A549 (cell line): ENCODE measurements at regions not wholly inside any gene's neighbourhood (a gene's known extent, or its start where the extent isn't known, plus 50 kb on each side); places are given as distances from the start of the nearest gene placed in this dataset.

ENCODE experiments used
- ATAC-seq, 2 experiments: fragments of 200-7000 bp in 1 of 2; fragments of >200 bp in 1 of 2; cut with Nextera tagmentation in 1 of 2; cut with Tn5 transposase in 1 of 2; 3 replicates each; pipeline versions ENCODE4 v1.8.0 to v1.9.1; 2018 to 2020; ENCODE audit warnings: mild to moderate bottlenecking in 1 of 2, moderate library complexity in 1 of 2
- CTCF ChIA-PET: fragments of 300-600 bp; sonication (Branson Sonifier 250); formaldehyde crosslinking; extraction: SDS; loops from one replicate; lab custom pipeline; 2021; ENCODE audit warnings: antibody characterized with exemption, inconsistent platforms; lab: Yijun Ruan, JAX
- POLR2A ChIA-PET: fragments of 350-600 bp; formaldehyde crosslinking; extraction: SDS; loops from one replicate; lab custom pipeline; 2021; ENCODE audit warnings: antibody characterized with exemption, inconsistent platforms; lab: Yijun Ruan, JAX
- DNase-seq, 2 experiments: peaks; one replicate each; pipeline versions ENCODE4 v3.0.0 to v3.0.0-alpha.2; 2011 to 2016; ENCODE audit warnings: low read depth in 1 of 2, low spot score in 1 of 2
- FAIRE-seq: peaks from 2 replicates; lab custom pipeline; 2011; peaks lifted over from hg19 to GRCh38; lab: Jason Lieb, UNC
- H3K27ac ChIP-seq, 2 experiments: fragments of >200 bp; sonication (Bioruptor Twin); formaldehyde crosslinking; 3 replicates each; pipeline ENCODE4 v1.5.1; 2016 to 2017
- H3K4me1 ChIP-seq: fragments of >200 bp; sonication (Bioruptor Twin); formaldehyde crosslinking; 3 replicates; pipeline ENCODE4 v1.6.1; 2016
- H3K4me2 ChIP-seq: fragments of >200 bp; sonication (Bioruptor Twin); formaldehyde crosslinking; 3 replicates; pipeline ENCODE4 v1.6.1; 2016
- H3K4me3 ChIP-seq: fragments of >200 bp; sonication (Bioruptor Twin); formaldehyde crosslinking; 3 replicates; pipeline ENCODE4 v1.5.1; 2016
- H3K9me3 ChIP-seq: fragments of >200 bp; sonication (Bioruptor Twin); formaldehyde crosslinking; 3 replicates; pipeline ENCODE4 v1.6.1; 2016
- EHF ChIP-seq: fragments of 250-450 bp; sonication (Bioruptor Pico); IDR thresholded peaks from 2 replicates; pipeline ENCODE4 v1.5.0; 2020; ENCODE audit warnings: mild to moderate bottlenecking
- EP300 ChIP-seq, 2 experiments: fragments of >200 bp; sonication (Bioruptor Twin); formaldehyde crosslinking; IDR thresholded peaks; 2 replicates in 1 of 2; 3 replicates in 1 of 2; pipeline ENCODE4 v1.6.1; 2016 to 2017
- ESRRA ChIP-seq: fragments of 150-350 bp; IDR thresholded peaks from 2 replicates; pipeline ENCODE4 v1.6.1; 2014; ENCODE audit warnings: mild to moderate bottlenecking, low read length, borderline replicate concordance
- FOSB ChIP-seq: fragments of 250-450 bp; sonication (Bioruptor Pico); IDR thresholded peaks from 2 replicates; pipeline ENCODE4 v1.5.0; 2020; ENCODE audit warnings: mild to moderate bottlenecking, moderate library complexity
- FOXS1 ChIP-seq: fragments of 250-450 bp; sonication (Bioruptor Pico); IDR thresholded peaks from 2 replicates; pipeline ENCODE4 v1.5.0; 2020; ENCODE audit warnings: mild to moderate bottlenecking, moderate library complexity
- GATA3 ChIP-seq: IDR thresholded peaks from 2 replicates; pipeline ENCODE4 v1.6.1; 2012; ENCODE audit warnings: borderline replicate concordance
- HOXA7 ChIP-seq: fragments of 250-450 bp; sonication (Bioruptor Pico); IDR thresholded peaks from 2 replicates; pipeline ENCODE4 v1.5.0; 2020; ENCODE audit warnings: mild to moderate bottlenecking, moderate library complexity
- JUN ChIP-seq, 2 experiments: fragments of >200 bp; sonication (Bioruptor Twin); formaldehyde crosslinking; IDR thresholded peaks; 2 replicates in 1 of 2; 3 replicates in 1 of 2; pipeline ENCODE4 v1.6.1; 2016 to 2017
- KDM1A ChIP-seq: fragments of 200-600 bp; sonication (generic); IDR thresholded peaks from 2 replicates; pipeline ENCODE4 v1.6.1; 2016; ENCODE audit warnings: low read depth, mild to moderate bottlenecking
- MAZ ChIP-seq: fragments of 150-350 bp; IDR thresholded peaks from 2 replicates; pipeline ENCODE4 v1.6.1; 2014; ENCODE audit warnings: antibody characterized with exemption, low read depth, low read length, borderline replicate concordance
- NFE2L2 ChIP-seq: fragments of 150-350 bp; conservative IDR thresholded peaks from 2 replicates; pipeline ENCODE4 v1.6.1; 2014; ENCODE audit warnings: low read length
- NPAS2 ChIP-seq: fragments of 250-450 bp; sonication (Bioruptor Pico); IDR thresholded peaks from 2 replicates; pipeline ENCODE4 v1.8.0; 2022; ENCODE audit warnings: mild to moderate bottlenecking, moderate library complexity, borderline replicate concordance
- NR3C1 ChIP-seq: fragments of >200 bp; sonication (Bioruptor Twin); formaldehyde crosslinking; IDR thresholded peaks from 3 replicates; pipeline ENCODE4 v1.6.1; 2017
- POLR2A ChIP-seq: IDR thresholded peaks from 2 replicates; pipeline ENCODE4 v1.6.1; 2012; ENCODE audit warnings: mild to moderate bottlenecking, low read length
- POLR2AphosphoS2 ChIP-seq: conservative IDR thresholded peaks from 2 replicates; pipeline ENCODE4 v1.6.1; 2012; ENCODE audit warnings: low read length, improper control_type of control experiment, inconsistent platforms
- RAD21 ChIP-seq, 2 experiments: fragments of >200 bp in 1 of 2; sonication (Bioruptor Twin) in 1 of 2; formaldehyde crosslinking in 1 of 2; IDR thresholded peaks in 1 of 2; conservative IDR thresholded peaks in 1 of 2; 2 replicates in 1 of 2; 3 replicates in 1 of 2; pipeline ENCODE4 v1.6.1; 2012 to 2018; ENCODE audit warnings: inconsistent platforms in 1 of 2
- TFCP2L1 ChIP-seq: fragments of 250-450 bp; sonication (Bioruptor Pico); IDR thresholded peaks from 2 replicates; pipeline ENCODE4 v1.5.0; 2021; ENCODE audit warnings: mild to moderate bottlenecking
- WGBS: methylation state at CpG from one replicate; pipeline ENCODE4 v1.1.6; 2017; ENCODE audit errors: missing lambda C conversion rate; 5-methylcytosine and 5-hydroxymethylcytosine counted together
- TF ChIP-seq, protein P1 (sequence below): IDR thresholded peaks from 2 replicates; pipeline ENCODE4 v1.6.1; 2012
- TF ChIP-seq, protein P2 (sequence below): fragments of 200-600 bp; sonication (generic); IDR thresholded peaks from 2 replicates; pipeline ENCODE4 v1.6.1; 2016; ENCODE audit warnings: antibody characterized with exemption, mild to moderate bottlenecking, moderate library complexity
- TF ChIP-seq, protein P3 (sequence below): fragments of 450-650 bp; IDR thresholded peaks from 2 replicates; pipeline ENCODE4 v1.6.1; 2014; ENCODE audit warnings: antibody characterized with exemption

DNA sequence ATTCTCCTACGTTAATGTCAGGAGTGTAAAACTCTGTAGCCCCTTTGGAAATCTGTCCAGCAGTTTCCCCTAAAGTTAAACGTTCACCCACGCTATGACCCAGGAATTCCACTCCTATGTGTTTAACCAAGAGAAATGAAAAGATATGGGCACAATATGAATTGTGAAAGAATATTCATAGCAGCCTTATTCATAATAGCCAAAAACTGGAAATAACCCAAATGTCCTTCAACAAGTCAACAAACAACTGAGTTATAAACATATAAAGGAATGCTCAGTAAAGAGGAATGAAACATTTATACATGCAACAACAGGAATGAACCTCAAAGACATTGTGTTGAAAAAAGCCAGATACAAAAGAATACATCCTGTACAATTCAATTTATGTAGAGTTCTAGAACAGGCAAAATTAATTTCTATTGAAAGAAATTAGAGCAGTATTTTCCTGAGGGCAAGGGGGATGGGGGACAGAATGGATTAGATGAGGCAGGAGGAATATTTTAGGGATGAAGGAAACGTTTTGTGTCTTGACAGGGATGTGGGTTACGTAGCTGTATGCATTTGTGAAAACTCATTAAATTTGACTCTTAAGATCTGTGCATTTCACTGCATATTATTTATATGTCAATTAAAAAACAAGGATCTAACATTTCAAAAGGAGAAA is 286.7 kb upstream of the CDH5 start:
- Histone ChIP-seq H3K4me1 (peaks cover 6% of the 10 kb centered on the region; the same call in 2 of the 3 replicates), H3K4me3 (no peak overlapping the region), H3K4me2 (no peak overlapping the region), H3K27ac (no peak overlapping the region), H3K9me3 (no peaks in the 10 kb centered on the region)
- CTCF ChIA-PET, result no interaction called here
- WGBS, result 16% methylated on average over 5 of the region's 5 CpGs
- ATAC-seq, result no peak
- no peak for FAIRE-seq
- POLR2A ChIA-PET, result no interaction called here
- TF ChIP-seq TFCP2L1 (CRISPR knock-in tag) (no peak), ESRRA (no peak), KDM1A (no peak), POLR2AphosphoS2 (no peak)
- TF ChIP-seq, protein P1, sequence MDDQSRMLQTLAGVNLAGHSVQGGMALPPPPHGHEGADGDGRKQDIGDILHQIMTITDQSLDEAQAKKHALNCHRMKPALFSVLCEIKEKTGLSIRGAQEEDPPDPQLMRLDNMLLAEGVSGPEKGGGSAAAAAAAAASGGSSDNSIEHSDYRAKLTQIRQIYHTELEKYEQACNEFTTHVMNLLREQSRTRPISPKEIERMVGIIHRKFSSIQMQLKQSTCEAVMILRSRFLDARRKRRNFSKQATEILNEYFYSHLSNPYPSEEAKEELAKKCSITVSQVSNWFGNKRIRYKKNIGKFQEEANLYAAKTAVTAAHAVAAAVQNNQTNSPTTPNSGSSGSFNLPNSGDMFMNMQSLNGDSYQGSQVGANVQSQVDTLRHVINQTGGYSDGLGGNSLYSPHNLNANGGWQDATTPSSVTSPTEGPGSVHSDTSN, result no peak
- DNase-seq, result no peak

DNA sequence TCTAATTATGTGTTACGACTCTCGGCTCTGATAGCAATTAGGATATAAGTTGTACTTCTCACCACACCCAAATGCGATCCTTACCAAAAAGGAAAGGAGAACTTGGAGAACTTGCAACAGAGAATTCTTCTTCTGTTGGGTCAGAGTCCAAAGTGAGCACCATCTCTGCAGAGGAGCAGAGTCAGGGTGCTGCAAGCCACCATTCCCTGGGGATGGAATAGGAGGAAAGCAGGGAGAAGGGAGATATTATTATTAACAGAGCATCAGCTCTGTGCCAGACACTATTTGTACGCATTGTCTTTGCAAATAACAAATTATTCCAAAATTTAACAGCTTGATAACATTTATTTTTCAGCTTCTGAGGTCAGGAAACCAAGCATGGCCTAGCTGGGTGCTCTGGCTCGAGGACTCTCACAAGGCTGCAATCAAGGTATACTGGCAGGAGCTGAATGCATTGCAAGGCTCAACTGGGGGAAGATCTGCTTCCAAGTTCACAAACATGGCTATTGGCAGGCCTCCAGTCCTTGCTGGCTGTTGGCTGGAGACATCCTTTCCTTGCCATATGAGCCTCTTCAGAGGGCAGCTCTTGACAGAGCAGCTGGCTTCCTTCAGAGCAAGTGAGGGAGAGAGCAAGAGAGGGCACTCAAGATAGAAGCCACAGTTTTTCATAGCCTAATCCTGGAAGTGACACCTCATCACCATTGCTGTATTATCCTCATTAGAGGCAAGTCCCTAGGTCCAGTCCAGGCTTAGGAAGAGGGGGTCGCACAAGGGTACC is 296.2 kb upstream of the CDH5 start:
- Histone ChIP-seq H3K4me1 (no peaks in the 10 kb centered on the region), H3K9me3 (no peaks in the 10 kb centered on the region), H3K4me3 (no peak overlapping the region), H3K27ac (no peak overlapping the region), H3K4me2 (no peak overlapping the region)
- DNase-seq (no peak), ATAC-seq (no peak), FAIRE-seq (no peak)
- CTCF ChIA-PET, result interaction anchor here (1.0 to 1.8 kb wide), 2 partner anchors 9 to 40 kb away, joined by 3 to 4 read pairs; no protein-coding TSS in a partner anchor
- POLR2A ChIA-PET, result no interaction called here
- TF ChIP-seq RAD21 (conservative IDR thresholded peaks at IDR 0.05 in 1 of 2, IDR thresholded peaks at IDR 0.05 in 1 of 2) (no peak), POLR2A (no peak), KDM1A (no peak), NFE2L2 (no peak)
- WGBS, result 22% methylated on average over 6 of the region's 6 CpGs

DNA sequence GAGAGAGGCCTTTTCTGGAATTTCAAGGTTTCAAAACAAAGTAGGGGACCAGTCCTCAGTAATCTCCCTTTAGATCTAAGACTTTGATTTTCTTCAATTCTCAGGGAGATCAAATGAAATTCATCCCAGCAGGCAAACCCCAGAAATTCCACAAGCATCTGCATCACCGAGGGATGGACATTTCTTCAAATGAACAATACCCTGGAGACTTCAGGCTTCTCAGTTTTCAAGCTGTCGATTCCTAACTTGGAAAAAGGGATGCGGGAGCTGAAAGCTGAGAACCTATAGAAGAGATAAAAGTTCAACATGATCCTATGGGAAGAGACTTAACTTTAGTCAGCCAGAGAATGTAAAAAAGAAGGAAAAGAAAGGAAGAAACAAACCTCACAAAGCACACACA is 296.9 kb upstream of the CDH5 start:
- no peak for DNase-seq
- no peak overlapping the region for H3K4me3 ChIP-seq
- no peak for FAIRE-seq
- no peak overlapping the region for H3K27ac ChIP-seq
- TF ChIP-seq HOXA7 (CRISPR knock-in tag), result no peak
- TF ChIP-seq NR3C1, result no peak
- no peak for TF ChIP-seq FOSB (CRISPR knock-in tag)
- H3K9me3 ChIP-seq, result no peaks in the 10 kb centered on the region
- 21% methylated on average over 3 of the region's 3 CpGs for WGBS
- no peak overlapping the region for H3K4me2 ChIP-seq
- CTCF ChIA-PET, result interaction anchor here (0.6 to 1.8 kb wide), 3 partner anchors 8 to 41 kb away, joined by 3 to 4 read pairs (median 4); no protein-coding TSS in a partner anchor
- no peaks in the 10 kb centered on the region for H3K4me1 ChIP-seq
- POLR2A ChIA-PET, result no interaction called here
- no peak for ATAC-seq

DNA sequence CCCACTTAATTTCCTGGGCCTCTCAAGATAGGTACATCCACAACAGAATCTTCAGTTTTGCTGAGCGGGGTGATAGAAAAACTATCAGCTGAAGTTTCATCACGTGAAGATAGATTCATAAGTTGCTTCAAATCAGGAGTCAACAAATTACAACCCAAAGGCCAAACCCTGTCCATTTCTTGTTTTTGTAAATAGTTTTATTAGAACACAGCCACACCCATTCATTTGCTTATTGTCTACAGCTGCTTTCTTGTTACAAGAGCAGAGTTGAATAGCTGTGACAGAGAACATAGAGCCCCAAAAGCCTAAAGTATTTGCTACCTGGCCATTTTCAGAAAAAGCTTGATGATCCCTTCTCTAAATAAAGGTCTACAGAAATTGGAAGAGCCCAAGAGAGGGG is 300.1 kb upstream of the CDH5 start:
- no peaks in the 10 kb centered on the region for H3K4me1 ChIP-seq
- H3K27ac ChIP-seq, result no peak overlapping the region
- ChIA-PET CTCF (no interaction called here), POLR2A (no interaction called here)
- DNase-seq (no peak), FAIRE-seq (no peak), ATAC-seq (no peak)
- H3K4me3 ChIP-seq, result no peak overlapping the region
- no peaks in the 10 kb centered on the region for H3K9me3 ChIP-seq
- H3K4me2 ChIP-seq, result no peak overlapping the region
- 3% methylated on average over 2 of the region's 2 CpGs for WGBS
- TF ChIP-seq MAZ (no peak), NPAS2 (no peak), KDM1A (no peak), FOXS1 (CRISPR knock-in tag) (no peak), EHF (CRISPR knock-in tag) (no peak), NR3C1 (no peak), HOXA7 (CRISPR knock-in tag) (no peak), GATA3 (no peak), EP300 (IDR thresholded peaks at IDR 0.05) (no peak), JUN (IDR thresholded peaks at IDR 0.05) (no peak)
- TF ChIP-seq, protein P1, result no peak
- TF ChIP-seq, protein P2, sequence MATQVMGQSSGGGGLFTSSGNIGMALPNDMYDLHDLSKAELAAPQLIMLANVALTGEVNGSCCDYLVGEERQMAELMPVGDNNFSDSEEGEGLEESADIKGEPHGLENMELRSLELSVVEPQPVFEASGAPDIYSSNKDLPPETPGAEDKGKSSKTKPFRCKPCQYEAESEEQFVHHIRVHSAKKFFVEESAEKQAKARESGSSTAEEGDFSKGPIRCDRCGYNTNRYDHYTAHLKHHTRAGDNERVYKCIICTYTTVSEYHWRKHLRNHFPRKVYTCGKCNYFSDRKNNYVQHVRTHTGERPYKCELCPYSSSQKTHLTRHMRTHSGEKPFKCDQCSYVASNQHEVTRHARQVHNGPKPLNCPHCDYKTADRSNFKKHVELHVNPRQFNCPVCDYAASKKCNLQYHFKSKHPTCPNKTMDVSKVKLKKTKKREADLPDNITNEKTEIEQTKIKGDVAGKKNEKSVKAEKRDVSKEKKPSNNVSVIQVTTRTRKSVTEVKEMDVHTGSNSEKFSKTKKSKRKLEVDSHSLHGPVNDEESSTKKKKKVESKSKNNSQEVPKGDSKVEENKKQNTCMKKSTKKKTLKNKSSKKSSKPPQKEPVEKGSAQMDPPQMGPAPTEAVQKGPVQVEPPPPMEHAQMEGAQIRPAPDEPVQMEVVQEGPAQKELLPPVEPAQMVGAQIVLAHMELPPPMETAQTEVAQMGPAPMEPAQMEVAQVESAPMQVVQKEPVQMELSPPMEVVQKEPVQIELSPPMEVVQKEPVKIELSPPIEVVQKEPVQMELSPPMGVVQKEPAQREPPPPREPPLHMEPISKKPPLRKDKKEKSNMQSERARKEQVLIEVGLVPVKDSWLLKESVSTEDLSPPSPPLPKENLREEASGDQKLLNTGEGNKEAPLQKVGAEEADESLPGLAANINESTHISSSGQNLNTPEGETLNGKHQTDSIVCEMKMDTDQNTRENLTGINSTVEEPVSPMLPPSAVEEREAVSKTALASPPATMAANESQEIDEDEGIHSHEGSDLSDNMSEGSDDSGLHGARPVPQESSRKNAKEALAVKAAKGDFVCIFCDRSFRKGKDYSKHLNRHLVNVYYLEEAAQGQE, result no peak
- TF ChIP-seq, protein P3, sequence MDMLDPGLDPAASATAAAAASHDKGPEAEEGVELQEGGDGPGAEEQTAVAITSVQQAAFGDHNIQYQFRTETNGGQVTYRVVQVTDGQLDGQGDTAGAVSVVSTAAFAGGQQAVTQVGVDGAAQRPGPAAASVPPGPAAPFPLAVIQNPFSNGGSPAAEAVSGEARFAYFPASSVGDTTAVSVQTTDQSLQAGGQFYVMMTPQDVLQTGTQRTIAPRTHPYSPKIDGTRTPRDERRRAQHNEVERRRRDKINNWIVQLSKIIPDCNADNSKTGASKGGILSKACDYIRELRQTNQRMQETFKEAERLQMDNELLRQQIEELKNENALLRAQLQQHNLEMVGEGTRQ, result no peak
